Liver (tissue), 3 donors: ENCODE measurements at regions not wholly inside any gene's neighbourhood (a gene's known extent, or its start where the extent isn't known, plus 50 kb on each side); places are given as distances from the start of the nearest gene placed in this dataset.

Experiments
- EGR1 ChIP-seq, 2 donors: IDR thresholded peaks; 2 replicates each; pipeline ENCODE4 v1.6.1; 2016 to 2018; ENCODE audit warnings: antibody characterized with exemption in 2 of 2, low read depth in 2 of 2
- FOXA1 ChIP-seq: IDR thresholded peaks from 2 replicates; pipeline ENCODE4 v1.6.1; 2016; ENCODE audit warnings: antibody characterized with exemption
- GABPA ChIP-seq, 2 donors: IDR thresholded peaks in 1 of 2; conservative IDR thresholded peaks in 1 of 2; 2 replicates each; pipeline ENCODE4 v1.6.1; 2016; ENCODE audit warnings: antibody characterized with exemption in 2 of 2, mild to moderate bottlenecking in 1 of 2, moderate library complexity in 1 of 2
- JUND ChIP-seq, 2 donors: IDR thresholded peaks; 2 replicates each; pipeline ENCODE4 v1.6.1; 2016; ENCODE audit warnings: antibody characterized with exemption in 2 of 2
- MAX ChIP-seq: IDR thresholded peaks from 2 replicates; pipeline ENCODE4 v1.6.1; 2016; ENCODE audit warnings: antibody characterized with exemption
- RAD21 ChIP-seq, 2 donors: IDR thresholded peaks; 2 replicates each; pipeline ENCODE4 v1.6.1; 2016; ENCODE audit warnings: antibody characterized with exemption in 2 of 2, mild to moderate bottlenecking in 2 of 2
- REST ChIP-seq: IDR thresholded peaks from 2 replicates; pipeline ENCODE4 v1.6.1; 2016; ENCODE audit warnings: antibody characterized with exemption, mild to moderate bottlenecking
- RXRA ChIP-seq, 2 donors: IDR thresholded peaks; 2 replicates each; pipeline ENCODE4 v1.6.1; 2017 to 2018; ENCODE audit warnings: antibody characterized with exemption in 2 of 2, mild to moderate bottlenecking in 1 of 2
- SP1 ChIP-seq: IDR thresholded peaks from 2 replicates; pipeline ENCODE4 v1.6.1; 2018; ENCODE audit warnings: antibody characterized with exemption, mild to moderate bottlenecking
- TAF1 ChIP-seq: conservative IDR thresholded peaks from 2 replicates; pipeline ENCODE4 v1.6.1; 2016; ENCODE audit warnings: antibody characterized with exemption, mild to moderate bottlenecking
- TF ChIP-seq, protein P1 (sequence below): fragments of 150-350 bp; IDR thresholded peaks from 2 replicates; pipeline ENCODE4 v1.5.1; 2017; ENCODE audit warnings: improper control_type of control experiment, low read depth, low read length; ENCODE audit not compliant: missing input control
- TF ChIP-seq, protein P2 (sequence below): IDR thresholded peaks from 2 replicates; pipeline ENCODE4 v1.6.1; 2016; ENCODE audit warnings: antibody characterized with exemption
- donor health status: healthy.
- donor health status: healthy.

GRCh38 chr6:14682812-14683211, 563.1 kb upstream of the JARID2 start:
- TF ChIP-seq, protein P1, sequence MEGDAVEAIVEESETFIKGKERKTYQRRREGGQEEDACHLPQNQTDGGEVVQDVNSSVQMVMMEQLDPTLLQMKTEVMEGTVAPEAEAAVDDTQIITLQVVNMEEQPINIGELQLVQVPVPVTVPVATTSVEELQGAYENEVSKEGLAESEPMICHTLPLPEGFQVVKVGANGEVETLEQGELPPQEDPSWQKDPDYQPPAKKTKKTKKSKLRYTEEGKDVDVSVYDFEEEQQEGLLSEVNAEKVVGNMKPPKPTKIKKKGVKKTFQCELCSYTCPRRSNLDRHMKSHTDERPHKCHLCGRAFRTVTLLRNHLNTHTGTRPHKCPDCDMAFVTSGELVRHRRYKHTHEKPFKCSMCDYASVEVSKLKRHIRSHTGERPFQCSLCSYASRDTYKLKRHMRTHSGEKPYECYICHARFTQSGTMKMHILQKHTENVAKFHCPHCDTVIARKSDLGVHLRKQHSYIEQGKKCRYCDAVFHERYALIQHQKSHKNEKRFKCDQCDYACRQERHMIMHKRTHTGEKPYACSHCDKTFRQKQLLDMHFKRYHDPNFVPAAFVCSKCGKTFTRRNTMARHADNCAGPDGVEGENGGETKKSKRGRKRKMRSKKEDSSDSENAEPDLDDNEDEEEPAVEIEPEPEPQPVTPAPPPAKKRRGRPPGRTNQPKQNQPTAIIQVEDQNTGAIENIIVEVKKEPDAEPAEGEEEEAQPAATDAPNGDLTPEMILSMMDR: no peak
- TF ChIP-seq SP1 (no peak), RAD21 (IDR thresholded peaks at IDR 0.05) (no peak), MAX (no peak), EGR1 (IDR thresholded peaks at IDR 0.05; ENCODE audit: low read depth in 2 of 2) (no peak), FOXA1 (no peak), GABPA (IDR thresholded peaks at IDR 0.05 in 1 of 2, conservative IDR thresholded peaks at IDR 0.05 in 1 of 2) (no peak), TAF1 (no peak), JUND (IDR thresholded peaks at IDR 0.05) (no peak), RXRA (IDR thresholded peaks at IDR 0.05) (no peak), REST (no peak)
- TF ChIP-seq, protein P2, sequence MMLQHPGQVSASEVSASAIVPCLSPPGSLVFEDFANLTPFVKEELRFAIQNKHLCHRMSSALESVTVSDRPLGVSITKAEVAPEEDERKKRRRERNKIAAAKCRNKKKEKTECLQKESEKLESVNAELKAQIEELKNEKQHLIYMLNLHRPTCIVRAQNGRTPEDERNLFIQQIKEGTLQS: no peak
